ENCODE measurements at regions not wholly inside any gene's neighbourhood (a gene's known extent, or its start where the extent isn't known, plus 50 kb on each side); places are given as distances from the start of the nearest gene placed in this dataset.

GRCh38 chr6:119575721-119576120, 226.2 kb upstream of the MAN1A1 start:
- TF ChIP-seq, protein P1, sequence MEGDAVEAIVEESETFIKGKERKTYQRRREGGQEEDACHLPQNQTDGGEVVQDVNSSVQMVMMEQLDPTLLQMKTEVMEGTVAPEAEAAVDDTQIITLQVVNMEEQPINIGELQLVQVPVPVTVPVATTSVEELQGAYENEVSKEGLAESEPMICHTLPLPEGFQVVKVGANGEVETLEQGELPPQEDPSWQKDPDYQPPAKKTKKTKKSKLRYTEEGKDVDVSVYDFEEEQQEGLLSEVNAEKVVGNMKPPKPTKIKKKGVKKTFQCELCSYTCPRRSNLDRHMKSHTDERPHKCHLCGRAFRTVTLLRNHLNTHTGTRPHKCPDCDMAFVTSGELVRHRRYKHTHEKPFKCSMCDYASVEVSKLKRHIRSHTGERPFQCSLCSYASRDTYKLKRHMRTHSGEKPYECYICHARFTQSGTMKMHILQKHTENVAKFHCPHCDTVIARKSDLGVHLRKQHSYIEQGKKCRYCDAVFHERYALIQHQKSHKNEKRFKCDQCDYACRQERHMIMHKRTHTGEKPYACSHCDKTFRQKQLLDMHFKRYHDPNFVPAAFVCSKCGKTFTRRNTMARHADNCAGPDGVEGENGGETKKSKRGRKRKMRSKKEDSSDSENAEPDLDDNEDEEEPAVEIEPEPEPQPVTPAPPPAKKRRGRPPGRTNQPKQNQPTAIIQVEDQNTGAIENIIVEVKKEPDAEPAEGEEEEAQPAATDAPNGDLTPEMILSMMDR (IDR thresholded peaks at IDR 0.05) = no peak
- no peak for TF ChIP-seq POLR2A (IDR thresholded peaks at IDR 0.05)

Measured in body of pancreas (tissue), 4 donors.